ENCODE measurements at regions not wholly inside any gene's neighbourhood (a gene's known extent, or its start where the extent isn't known, plus 50 kb on each side); places are given as distances from the start of the nearest gene placed in this dataset.

GRCh38 chr6:114605656-114606055, 262.8 kb upstream of the HS3ST5 start:
- no peak for DNase-seq

DNA sequence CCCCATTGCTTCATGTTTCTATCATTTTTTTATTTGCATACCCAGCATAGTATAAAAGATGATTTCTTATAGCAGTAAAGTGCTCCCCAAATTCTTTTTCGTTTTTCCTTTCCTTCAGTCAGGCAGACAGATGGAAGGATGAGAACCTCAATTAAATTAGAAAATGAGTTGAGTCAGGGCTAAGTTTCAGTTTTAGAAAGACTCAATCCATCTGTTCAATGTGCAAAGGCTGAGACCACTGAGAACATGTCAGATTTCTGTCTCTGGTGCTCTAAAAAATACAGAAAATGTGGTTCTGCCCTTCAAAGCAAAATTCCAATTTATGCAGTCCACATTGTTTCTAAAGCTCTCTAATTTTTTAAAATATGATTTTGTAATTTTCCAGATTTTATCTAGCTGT, 257.6 kb upstream of the HS3ST5 start:
- DNase-seq = no peak

GRCh38 chr6:114595591-114595990, 252.8 kb upstream of the HS3ST5 start:
- no peak for DNase-seq

GRCh38 chr6:114595186-114595585, 252.4 kb upstream of the HS3ST5 start:
- DNase-seq = no peak

DNA sequence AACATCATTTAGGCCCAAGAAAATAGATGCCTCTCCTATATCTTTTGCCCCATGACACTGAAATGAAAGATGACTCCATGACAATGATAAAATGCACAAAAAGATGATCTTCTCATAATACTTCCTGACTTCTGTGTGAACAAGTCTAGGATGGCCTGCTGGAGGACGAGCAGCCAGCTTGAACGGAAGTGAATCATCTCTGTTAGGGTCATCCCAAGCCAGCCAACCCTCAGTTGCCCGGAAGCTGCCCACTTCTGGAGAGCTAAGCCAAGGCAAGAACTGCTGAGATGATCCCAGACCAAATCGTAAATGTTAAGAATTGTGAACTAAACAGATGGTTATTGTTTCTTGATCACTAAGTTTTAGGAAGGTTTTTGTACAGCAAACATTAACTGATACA, 249.7 kb upstream of the HS3ST5 start:
- no peak for DNase-seq

DNA sequence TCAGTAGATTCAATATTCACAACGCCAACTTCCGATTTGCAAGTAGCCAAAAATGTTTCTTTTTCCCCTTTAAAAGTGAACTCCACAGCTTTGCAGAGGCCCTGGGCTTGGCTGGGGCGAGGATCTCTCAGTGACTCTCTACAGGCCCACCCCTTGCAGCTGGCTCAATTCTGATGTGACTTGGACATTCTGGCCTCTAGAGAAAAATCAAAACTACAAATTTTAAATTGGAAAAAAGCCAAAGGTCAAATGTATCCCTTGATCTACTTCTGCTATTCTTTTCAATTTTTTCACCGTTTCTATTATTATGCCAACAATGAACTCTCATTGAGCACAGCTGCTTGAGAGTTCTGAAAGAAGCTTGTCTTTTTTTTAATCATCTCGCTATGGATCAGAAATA, 245.9 kb upstream of the HS3ST5 start:
- no peak for DNase-seq

GRCh38 chr6:114586298-114586697, 243.5 kb upstream of the HS3ST5 start:
- no peak for DNase-seq

DNA sequence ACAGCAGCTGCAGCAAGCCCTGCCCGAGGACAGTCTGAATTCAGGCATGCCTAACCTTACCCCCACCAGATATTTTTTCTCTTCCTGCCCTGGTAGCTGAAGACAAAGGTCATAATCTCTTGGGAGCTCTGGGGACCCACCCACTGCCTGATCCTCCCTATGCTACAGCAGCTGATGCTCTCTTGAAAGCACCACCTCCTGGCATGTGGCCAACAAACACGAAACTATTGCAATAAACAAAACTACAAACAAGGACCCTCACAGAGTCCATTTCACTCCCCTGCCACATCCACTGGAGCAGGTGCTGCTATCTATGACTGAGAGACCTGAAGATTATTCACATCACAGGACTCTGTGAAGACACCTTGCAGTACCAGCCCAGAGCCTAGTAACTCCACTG, 238.5 kb upstream of the HS3ST5 start:
- no peak for DNase-seq

DNA sequence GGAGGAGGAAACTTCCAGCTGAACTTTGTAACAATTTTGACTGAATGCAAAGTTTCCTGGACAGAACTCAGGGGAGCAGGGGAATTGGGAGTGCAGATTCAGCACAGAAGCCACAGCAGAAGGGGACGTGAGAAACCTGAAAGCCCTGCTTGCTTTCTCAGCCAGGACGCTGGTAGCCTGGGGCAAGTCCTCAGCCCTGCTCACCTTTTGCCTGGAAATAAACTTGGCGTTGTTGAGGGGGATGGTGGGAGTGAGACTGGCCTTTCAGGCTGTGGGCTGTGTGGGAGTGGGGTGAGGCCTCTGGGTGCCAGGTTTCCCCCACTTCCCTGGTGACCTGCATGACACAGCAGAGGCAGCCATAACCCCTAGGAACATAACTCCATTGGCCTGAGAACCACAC, 238.1 kb upstream of the HS3ST5 start:
- DNase-seq = no peak

GRCh38 chr6:114579486-114579885, 236.7 kb upstream of the HS3ST5 start:
- no peak for DNase-seq

- DNase-seq = no peak
Observed at GRCh38 chr6:114577109-114577508, 234.3 kb upstream of the HS3ST5 start.

- DNase-seq = no peak
Observed at GRCh38 chr6:114576330-114576729, 233.5 kb upstream of the HS3ST5 start.

DNA sequence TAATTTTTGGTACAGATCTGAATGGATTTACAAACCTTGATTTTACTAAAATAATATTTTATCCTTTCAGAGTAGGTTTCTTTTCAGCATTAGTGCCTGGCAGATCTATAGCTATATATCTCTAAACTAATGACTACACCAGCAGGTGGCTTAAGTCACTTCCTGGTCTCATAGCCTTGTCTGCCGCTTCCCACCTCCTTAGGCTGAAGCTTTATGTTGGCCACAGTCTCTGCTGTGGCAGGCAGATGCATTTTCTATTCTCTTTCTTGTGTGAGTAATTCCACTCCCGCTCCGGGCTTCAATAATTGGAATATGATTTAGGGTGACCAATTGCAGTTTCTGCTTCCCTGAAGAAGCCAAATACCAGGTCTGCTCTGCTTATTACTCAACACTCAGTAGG, 226.8 kb upstream of the HS3ST5 start:
- no peak for DNase-seq

- no peak for DNase-seq
Observed at GRCh38 chr6:114564302-114564933, 221.6 kb upstream of the HS3ST5 start.

- no peak for DNase-seq
Observed at GRCh38 chr6:114559419-114559818, 216.6 kb upstream of the HS3ST5 start.

DNA sequence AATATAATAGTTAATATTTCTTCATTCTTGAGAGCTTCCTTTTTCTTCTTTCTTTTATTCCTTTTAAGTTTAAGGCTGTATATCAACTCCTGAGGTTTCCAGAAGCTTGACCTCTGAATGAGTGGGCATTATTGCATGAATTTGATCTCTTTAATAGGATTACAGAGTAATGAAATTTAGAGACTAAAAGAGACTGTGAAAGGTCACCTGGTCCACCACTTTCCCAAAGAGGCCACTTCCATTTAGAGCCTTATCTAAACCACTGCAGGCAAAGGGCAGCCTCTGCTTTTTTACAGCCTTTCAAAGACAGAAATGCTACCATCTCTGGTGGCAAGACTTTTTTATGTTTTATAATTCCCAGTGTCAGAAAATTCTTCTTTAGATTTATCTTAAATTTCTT, 215.3 kb upstream of the HS3ST5 start:
- no peak for DNase-seq

DNA sequence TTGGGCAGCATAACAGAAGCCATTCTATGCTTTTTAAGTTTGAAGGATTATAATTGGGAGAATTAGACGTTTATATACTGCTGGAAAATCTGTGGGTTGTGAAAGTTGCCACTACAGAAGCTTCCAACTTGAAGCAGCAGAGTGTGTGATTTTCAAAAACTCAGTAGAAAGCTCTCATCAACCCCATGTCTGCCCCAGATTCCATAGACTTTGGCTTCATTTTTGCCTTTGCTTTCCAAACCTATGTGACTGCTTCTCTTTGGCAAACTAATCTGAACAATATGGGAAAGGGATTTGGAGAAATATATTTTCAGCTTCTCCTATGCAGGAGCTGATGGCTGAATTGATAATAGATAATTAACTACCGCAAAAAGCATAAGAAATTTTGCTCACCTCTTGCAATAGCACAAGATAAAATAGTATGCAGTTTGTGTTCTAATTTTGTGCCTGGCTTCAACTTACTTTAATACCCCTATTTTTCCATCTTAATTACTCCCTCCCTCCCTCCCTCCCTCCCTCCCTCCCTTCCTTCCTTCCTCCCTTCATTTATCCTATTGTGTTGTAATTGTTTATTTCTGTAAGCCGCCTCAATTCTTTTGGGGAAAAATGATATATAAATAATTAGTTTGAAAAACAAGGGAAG, 214.1 kb upstream of the HS3ST5 start:
- no peak for DNase-seq

GRCh38 chr6:114550316-114550715, 207.5 kb upstream of the HS3ST5 start:
- no peak for DNase-seq

DNA sequence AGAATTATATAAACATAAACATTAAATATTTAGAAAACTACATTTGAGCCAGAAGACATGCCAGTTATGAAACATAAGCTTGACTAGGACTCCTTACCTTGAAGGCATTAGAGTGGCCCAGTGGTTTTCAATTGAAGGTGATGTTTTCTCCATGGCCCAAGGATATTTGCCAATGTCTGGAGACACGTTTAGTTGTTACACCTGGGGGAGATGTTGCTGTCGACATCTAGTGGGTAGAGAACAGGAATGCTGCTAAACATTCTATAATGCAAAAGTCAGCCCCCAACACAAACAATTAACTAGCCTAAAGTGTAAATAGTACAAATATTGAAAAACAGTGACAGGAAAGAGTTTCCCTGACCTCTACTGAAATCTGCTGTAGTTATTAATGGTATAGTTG, 200.9 kb upstream of the HS3ST5 start:
- DNase-seq = no peak

- no peak for DNase-seq
Observed at GRCh38 chr6:114541794-114542193, 199.0 kb upstream of the HS3ST5 start.

DNA sequence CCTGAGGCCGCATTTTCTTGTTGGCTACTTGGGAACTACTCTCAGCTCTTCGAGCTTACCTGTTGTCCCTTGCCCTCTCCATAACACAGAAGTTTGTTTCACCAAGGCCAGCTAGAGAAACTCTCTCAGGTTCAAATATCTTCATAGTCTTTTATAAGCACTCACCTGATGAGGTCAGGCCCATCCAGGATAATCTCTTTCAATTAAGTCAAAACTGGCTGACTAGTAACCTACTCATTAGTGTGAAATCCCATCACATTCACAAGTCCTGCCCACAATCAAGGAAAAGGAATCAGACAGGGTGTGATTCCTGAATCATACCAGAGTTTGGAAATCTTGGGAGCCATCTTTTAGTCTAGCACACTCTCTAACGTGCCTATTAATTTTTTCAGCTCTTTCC, 195.2 kb upstream of the HS3ST5 start:
- DNase-seq = no peak

GRCh38 chr6:114534813-114535212, 192.0 kb upstream of the HS3ST5 start:
- no peak for DNase-seq

GRCh38 chr6:114524081-114524480, 181.3 kb upstream of the HS3ST5 start:
- DNase-seq = no peak

DNA sequence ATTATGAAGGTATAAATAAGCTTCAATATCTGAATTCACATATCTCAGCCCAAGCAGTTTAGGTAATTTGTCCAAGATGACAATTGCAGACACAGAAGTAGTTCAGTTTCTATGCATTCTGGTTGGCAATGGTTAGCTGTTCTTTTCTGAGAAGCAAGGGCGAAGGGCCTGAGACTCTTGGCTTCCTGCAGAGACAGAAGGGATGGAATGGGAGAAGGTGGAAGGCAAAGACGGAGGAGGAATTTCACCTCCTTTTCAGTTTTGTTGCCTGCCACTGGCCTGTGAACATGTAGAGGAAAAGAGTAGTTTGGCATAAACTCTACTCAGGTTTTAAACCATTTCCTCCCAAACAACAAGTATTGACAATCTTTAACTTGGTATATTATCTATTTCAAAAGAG, 180.7 kb upstream of the HS3ST5 start:
- DNase-seq = no peak

GRCh38 chr6:114521926-114522325, 179.1 kb upstream of the HS3ST5 start:
- no peak for DNase-seq
